ENCODE measurements at regions not wholly inside any gene's neighbourhood (a gene's known extent, or its start where the extent isn't known, plus 50 kb on each side); places are given as distances from the start of the nearest gene placed in this dataset.

DNA sequence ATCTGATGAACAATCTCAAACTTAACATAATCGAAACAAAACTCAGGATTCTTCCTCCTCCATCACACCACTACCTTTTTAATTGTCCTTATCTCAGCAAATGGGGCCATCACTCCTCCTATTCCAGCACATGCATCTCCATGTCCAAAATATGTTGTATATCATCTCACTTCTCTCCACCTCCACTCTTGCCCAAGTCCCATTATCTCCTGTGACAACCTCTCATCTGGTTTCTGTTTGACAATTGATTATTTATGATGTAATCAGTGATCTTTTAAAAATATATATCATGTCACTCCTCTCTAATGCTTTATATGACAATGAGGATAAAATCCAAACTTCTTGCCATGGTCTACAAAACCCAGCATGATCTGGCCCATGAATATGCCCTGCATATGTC lies 200.8 kb upstream of the HMGA2 start:
- Histone ChIP-seq H3K4me3 (ENCODE audit: low read length) (no peak overlapping the region), H3K9ac (ENCODE audit: low read length) (no peak overlapping the region), H3K36me3 (ENCODE audit: control insufficient read depth, insufficient read depth, low read length) (no peaks in the 10 kb centered on the region), H3K27me3 (ENCODE audit: control insufficient read depth, insufficient read depth, low read length) (no peaks in the 10 kb centered on the region), H3K4me1 (ENCODE audit: control insufficient read depth, insufficient read depth, low read length) (no peaks in the 10 kb centered on the region), H3K27ac (ENCODE audit: low read depth, low read length) (no peak overlapping the region)

DNA sequence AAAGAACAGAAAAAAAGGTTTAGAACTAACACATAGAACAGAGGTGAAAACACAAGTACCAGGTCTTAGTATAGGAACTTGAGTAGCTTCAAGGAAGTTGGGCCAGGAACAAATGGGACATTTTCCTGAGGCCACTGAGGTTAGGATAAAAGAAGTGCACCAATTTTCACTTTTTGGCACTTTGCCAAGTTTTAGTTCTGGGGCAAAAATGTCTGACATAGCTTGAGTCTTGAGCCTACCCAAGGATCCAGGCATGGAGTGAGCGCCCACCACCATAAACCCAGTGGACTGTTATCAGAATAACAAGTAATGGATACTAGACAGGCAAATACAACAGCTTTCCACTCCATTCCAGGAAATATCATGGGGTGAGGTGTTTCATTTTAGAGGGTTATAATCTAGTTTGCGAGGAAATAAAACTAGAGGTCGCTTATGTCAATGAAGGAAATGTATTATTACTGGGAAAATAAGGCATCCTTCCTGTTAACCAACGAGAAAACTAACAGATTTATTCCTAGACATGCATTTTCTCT lies 199.7 kb upstream of the HMGA2 start:
- Histone ChIP-seq H3K36me3 (ENCODE audit: control insufficient read depth, insufficient read depth, low read length) (no peaks in the 10 kb centered on the region), H3K4me1 (ENCODE audit: control insufficient read depth, insufficient read depth, low read length) (no peaks in the 10 kb centered on the region), H3K27ac (ENCODE audit: low read depth, low read length) (no peak overlapping the region), H3K4me3 (ENCODE audit: low read length) (no peak overlapping the region), H3K9ac (ENCODE audit: low read length) (no peak overlapping the region), H3K27me3 (ENCODE audit: control insufficient read depth, insufficient read depth, low read length) (no peaks in the 10 kb centered on the region)

DNA sequence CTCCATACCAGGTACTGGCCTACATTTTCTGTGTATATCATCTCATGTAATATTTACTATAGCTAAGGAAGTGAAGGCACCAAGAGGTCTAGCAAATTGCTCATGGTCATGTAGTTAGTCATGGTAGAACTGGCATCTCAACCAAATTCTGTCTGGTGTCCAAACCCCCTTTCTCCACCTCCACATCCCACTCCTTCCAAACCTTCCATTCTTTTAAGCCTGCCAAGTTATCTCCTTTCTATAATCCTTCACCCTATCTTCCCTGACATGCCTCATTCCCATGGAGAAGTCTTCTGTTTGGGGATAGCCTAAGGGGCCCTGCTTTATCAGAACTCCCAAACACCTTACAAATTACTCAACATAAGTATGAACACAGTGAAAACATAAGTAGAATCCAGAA lies 196.2 kb upstream of the HMGA2 start:
- H3K9ac ChIP-seq (ENCODE audit: low read length) = no peak overlapping the region
- no peaks in the 10 kb centered on the region for H3K27me3 ChIP-seq (ENCODE audit: control insufficient read depth, insufficient read depth, low read length)
- no peak overlapping the region for H3K27ac ChIP-seq (ENCODE audit: low read depth, low read length)
- H3K4me3 ChIP-seq (ENCODE audit: low read length) = no peak overlapping the region
- H3K36me3 ChIP-seq (ENCODE audit: control insufficient read depth, insufficient read depth, low read length) = no peaks in the 10 kb centered on the region
- no peaks in the 10 kb centered on the region for H3K4me1 ChIP-seq (ENCODE audit: control insufficient read depth, insufficient read depth, low read length)

DNA sequence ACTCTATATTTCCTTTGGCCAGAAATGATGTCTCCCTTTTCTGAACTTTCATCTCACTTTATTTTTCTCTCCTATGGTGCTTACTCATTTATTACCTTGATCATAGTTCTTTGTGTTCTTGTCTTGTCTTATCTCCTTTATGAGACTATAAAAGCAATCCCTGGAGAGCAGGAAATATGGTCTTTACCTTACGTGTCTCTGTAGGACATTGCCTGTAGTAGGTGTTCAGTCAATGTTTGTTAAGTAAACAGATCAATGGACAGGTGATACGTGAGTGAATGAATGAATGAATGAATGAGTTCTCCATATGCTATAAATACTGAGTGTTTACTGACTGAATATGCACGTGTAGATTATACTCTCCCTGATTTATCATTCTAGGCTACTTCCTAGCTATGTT lies 193.7 kb upstream of the HMGA2 start:
- Histone ChIP-seq H3K9ac (ENCODE audit: low read length) (no peak overlapping the region), H3K4me3 (ENCODE audit: low read length) (no peak overlapping the region), H3K27ac (ENCODE audit: low read depth, low read length) (no peak overlapping the region), H3K4me1 (ENCODE audit: control insufficient read depth, insufficient read depth, low read length) (no peaks in the 10 kb centered on the region), H3K36me3 (ENCODE audit: control insufficient read depth, insufficient read depth, low read length) (no peaks in the 10 kb centered on the region), H3K27me3 (ENCODE audit: control insufficient read depth, insufficient read depth, low read length) (no peaks in the 10 kb centered on the region)

DNA sequence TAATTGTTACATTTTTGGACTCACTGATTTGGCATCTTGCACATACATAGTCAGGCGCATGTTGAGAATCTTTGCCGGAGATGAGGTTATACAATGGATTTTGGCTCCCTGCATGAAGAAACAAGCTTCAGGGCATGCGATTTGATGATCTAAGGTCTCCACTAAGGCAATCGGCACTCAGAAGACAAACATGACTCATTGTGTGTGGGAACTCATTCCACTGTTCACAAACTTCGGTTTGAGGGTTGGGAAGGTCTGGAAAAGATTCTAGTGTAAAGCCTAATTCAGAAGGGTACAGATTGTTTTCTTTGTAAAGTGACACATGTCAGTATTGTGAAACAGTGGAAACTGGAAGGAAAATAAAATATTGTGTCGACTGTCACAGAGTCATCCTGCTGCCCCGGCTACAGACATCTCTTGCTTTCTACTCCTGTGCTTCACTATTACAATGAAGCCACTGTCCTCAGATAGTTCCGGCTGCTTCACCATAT lies 192.6 kb upstream of the HMGA2 start:
- Histone ChIP-seq H3K36me3 (ENCODE audit: control insufficient read depth, insufficient read depth, low read length) (no peaks in the 10 kb centered on the region), H3K27ac (ENCODE audit: low read depth, low read length) (no peak overlapping the region), H3K4me3 (ENCODE audit: low read length) (no peak overlapping the region), H3K9ac (ENCODE audit: low read length) (no peak overlapping the region), H3K4me1 (ENCODE audit: control insufficient read depth, insufficient read depth, low read length) (no peaks in the 10 kb centered on the region), H3K27me3 (ENCODE audit: control insufficient read depth, insufficient read depth, low read length) (no peaks in the 10 kb centered on the region)

DNA sequence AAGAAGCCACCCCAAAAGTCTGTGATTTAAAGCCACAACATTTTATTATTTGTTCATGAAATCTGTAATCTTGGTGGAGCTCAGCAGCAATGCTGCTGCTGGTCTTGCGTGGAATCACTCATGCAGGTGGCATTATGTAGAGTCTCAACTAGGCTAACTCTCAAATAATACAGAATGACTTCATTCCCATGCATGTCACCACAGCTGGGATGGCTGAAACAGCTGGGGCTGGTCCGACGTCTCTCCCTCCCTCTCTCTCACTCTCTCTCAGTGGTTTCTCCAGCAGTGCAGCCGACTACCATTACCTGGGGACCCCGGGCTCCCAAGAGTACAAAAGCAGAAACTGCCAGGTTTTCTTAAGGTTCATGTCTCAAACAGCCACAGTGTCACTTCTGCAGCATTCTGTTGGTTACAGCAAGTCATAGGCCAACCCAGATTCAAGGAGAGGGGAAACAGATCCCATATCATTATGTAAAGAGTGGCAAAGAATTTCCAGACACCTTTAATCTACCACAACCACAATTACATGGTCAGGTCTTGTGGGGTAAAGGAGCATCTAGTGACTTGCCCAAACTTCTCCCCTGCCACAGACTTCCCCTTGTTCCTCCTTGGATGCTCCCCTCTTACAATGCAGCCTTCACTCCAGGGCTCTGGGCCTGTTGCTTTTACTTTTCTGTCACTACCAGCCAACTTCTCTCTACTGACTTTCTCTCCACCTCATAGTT lies 192.0 kb upstream of the HMGA2 start:
- Histone ChIP-seq H3K4me3 (ENCODE audit: low read length) (no peak overlapping the region), H3K36me3 (ENCODE audit: control insufficient read depth, insufficient read depth, low read length) (no peaks in the 10 kb centered on the region), H3K27me3 (ENCODE audit: control insufficient read depth, insufficient read depth, low read length) (no peaks in the 10 kb centered on the region), H3K4me1 (ENCODE audit: control insufficient read depth, insufficient read depth, low read length) (no peaks in the 10 kb centered on the region), H3K27ac (ENCODE audit: low read depth, low read length) (no peak overlapping the region), H3K9ac (ENCODE audit: low read length) (no peak overlapping the region)

DNA sequence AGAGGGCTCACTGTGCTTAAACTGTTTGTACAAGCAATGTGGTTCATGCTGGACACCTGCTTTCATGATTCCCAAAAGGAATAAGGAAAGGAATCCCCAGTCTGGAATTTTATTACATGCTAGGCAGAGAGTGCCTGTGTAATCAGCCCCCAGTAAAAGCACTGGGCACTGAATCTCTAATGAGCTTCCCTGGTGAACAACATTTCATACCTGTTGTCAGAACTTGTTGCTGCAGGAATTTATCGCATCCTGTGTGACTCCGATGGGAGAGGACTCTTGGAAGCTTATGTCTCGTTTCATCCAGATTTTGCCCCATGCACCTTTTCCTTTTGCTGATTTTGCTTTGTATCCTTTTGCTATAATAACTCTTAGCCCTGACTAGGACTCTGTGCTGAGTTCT lies 190.2 kb upstream of the HMGA2 start:
- H3K27ac ChIP-seq (ENCODE audit: low read depth, low read length) = no peak overlapping the region

DNA sequence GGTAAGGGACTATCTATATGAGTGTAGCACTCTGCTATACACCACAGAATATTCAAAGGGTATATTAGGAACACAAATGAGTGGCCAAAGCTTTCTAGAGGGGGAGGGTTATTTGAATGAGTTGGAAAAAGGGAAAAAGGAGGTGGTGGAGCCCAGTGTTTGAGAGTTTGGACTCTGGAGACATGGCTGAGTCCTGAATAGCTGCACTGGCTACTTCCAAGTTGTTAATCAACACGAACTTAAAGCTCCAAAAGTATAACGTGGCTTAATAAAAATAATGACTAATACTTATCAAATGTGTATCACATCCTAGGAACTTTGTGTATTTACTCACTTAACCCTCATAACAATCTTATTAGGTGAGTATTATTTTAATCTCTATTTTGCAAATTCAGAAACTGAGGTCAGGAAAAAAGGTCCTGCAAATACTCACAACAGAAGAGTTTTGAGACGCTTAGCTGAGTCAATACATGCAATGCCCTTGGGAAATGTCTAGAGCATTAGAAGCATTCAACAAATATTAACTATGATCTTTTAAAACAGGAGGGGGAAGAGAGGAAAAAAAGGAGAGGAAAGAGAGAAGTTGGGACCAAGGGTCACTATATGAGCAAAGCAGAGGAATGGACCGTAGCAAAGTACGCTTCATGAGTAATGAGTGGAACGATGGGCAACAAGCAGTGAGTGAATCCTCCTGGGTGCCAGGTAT lies 189.5 kb upstream of the HMGA2 start:
- Histone ChIP-seq H3K4me3 (ENCODE audit: low read length) (no peak overlapping the region), H3K27me3 (ENCODE audit: control insufficient read depth, insufficient read depth, low read length) (no peaks in the 10 kb centered on the region), H3K4me1 (ENCODE audit: control insufficient read depth, insufficient read depth, low read length) (no peaks in the 10 kb centered on the region), H3K9ac (ENCODE audit: low read length) (no peak overlapping the region), H3K36me3 (ENCODE audit: control insufficient read depth, insufficient read depth, low read length) (no peaks in the 10 kb centered on the region), H3K27ac (ENCODE audit: low read depth, low read length) (no peak overlapping the region)

More for the DNA sequence above, 190.2 kb upstream of the HMGA2 start:
- no peak overlapping the region for H3K4me3 ChIP-seq (ENCODE audit: low read length)
- no peak overlapping the region for H3K9ac ChIP-seq (ENCODE audit: low read length)
- no peaks in the 10 kb centered on the region for H3K27me3 ChIP-seq (ENCODE audit: control insufficient read depth, insufficient read depth, low read length)
- no peaks in the 10 kb centered on the region for H3K4me1 ChIP-seq (ENCODE audit: control insufficient read depth, insufficient read depth, low read length)
- no peaks in the 10 kb centered on the region for H3K36me3 ChIP-seq (ENCODE audit: control insufficient read depth, insufficient read depth, low read length)

DNA sequence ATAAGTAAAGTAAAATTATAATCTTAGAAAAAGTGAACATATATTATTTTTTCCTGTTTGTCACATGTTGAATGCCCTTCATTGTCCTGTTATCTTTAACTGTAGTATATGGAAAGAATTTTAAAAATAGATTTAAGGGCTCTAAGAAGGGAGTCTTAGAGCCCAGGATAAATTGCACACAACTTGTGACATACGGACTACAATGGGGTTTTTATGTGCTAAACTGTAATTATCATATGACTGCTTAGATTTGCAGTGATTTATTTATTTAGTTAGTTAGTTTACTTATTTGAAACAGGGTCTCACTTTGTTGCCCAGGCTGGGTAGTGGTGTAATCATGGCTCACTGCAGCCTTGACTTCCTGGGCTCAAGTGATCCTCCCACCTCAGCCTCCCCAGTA lies 187.8 kb upstream of the HMGA2 start:
- Histone ChIP-seq H3K9ac (ENCODE audit: low read length) (no peak overlapping the region), H3K4me3 (ENCODE audit: low read length) (no peak overlapping the region), H3K36me3 (ENCODE audit: control insufficient read depth, insufficient read depth, low read length) (no peaks in the 10 kb centered on the region)

DNA sequence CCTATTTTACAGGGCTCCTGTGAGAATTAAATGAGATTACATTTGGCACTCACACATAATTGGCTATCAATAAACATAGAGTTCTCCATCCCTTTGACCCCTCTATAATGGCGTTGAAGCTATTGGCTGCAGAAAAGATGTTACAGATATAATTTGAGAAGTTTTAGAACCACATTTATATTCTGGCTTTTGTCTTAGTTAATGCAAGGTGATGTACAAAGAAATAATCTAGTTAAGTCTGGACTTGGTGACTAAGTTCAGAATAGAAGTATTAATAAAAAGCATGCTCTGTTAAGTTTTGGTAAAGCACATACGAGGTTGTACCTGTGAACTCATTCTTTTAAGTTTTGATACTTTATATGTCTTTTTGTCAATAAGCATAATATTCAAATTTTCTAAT lies 187.1 kb upstream of the HMGA2 start:
- no peaks in the 10 kb centered on the region for H3K27me3 ChIP-seq (ENCODE audit: control insufficient read depth, insufficient read depth, low read length)
- H3K4me1 ChIP-seq (ENCODE audit: control insufficient read depth, insufficient read depth, low read length) = no peaks in the 10 kb centered on the region
- H3K36me3 ChIP-seq (ENCODE audit: control insufficient read depth, insufficient read depth, low read length) = no peaks in the 10 kb centered on the region
- H3K4me3 ChIP-seq (ENCODE audit: low read length) = no peak overlapping the region
- H3K9ac ChIP-seq (ENCODE audit: low read length) = no peak overlapping the region
- H3K27ac ChIP-seq (ENCODE audit: low read depth, low read length) = no peak overlapping the region

More for the DNA sequence above, 187.8 kb upstream of the HMGA2 start:
- Histone ChIP-seq H3K4me1 (ENCODE audit: control insufficient read depth, insufficient read depth, low read length) (no peaks in the 10 kb centered on the region), H3K27ac (ENCODE audit: low read depth, low read length) (no peak overlapping the region), H3K27me3 (ENCODE audit: control insufficient read depth, insufficient read depth, low read length) (no peaks in the 10 kb centered on the region)

DNA sequence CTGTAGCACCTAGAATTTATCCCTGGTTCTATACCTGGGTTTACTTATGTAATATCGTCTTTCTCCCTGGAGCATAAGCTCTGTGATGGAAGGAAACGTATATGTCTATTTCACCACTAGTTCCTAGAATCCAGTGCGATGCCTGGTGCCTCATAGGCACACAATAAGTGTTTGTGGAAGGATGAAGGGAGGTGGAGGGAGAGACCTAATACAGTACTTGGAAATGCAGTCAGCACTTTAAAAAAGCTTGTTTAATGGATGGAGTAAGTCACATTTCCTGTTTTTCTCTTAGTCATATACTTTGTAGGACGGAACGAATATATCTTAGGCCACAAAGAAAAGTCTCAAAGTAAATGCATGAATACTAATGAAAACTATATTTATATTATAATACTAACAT lies 186.5 kb upstream of the HMGA2 start:
- Histone ChIP-seq H3K27ac (ENCODE audit: low read depth, low read length) (no peak overlapping the region), H3K9ac (ENCODE audit: low read length) (no peak overlapping the region), H3K27me3 (ENCODE audit: control insufficient read depth, insufficient read depth, low read length) (no peaks in the 10 kb centered on the region), H3K4me3 (ENCODE audit: low read length) (no peak overlapping the region), H3K4me1 (ENCODE audit: control insufficient read depth, insufficient read depth, low read length) (no peaks in the 10 kb centered on the region), H3K36me3 (ENCODE audit: control insufficient read depth, insufficient read depth, low read length) (no peaks in the 10 kb centered on the region)

DNA sequence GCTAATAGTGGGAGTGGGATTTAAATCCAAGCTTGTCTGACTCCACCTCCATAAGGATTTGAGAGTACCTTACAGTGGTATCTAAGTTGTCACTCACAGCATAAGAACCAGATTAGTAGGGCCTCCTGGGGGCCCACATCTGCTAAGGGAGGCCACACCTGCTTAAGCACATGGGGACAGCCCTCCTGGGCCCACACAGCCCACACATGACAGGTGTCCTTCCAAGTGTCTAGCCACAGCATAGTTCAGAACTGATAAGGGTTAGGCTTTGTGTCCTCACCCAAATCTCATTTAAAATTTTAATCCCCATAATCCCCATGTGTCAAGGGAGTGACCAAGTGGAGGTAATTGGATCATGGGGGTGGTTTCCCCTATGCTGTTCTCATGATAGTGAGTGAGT lies 186.0 kb upstream of the HMGA2 start:
- H3K9ac ChIP-seq (ENCODE audit: low read length) = no peak overlapping the region
- H3K27me3 ChIP-seq (ENCODE audit: control insufficient read depth, insufficient read depth, low read length) = no peaks in the 10 kb centered on the region
- no peaks in the 10 kb centered on the region for H3K36me3 ChIP-seq (ENCODE audit: control insufficient read depth, insufficient read depth, low read length)
- no peaks in the 10 kb centered on the region for H3K4me1 ChIP-seq (ENCODE audit: control insufficient read depth, insufficient read depth, low read length)
- no peak overlapping the region for H3K4me3 ChIP-seq (ENCODE audit: low read length)
- no peak overlapping the region for H3K27ac ChIP-seq (ENCODE audit: low read depth, low read length)

All from rectal smooth muscle tissue (tissue), 1 donor.